Skin epidermis (tissue), 12 donors: ENCODE measurements at regions not wholly inside any gene's neighbourhood (a gene's known extent, or its start where the extent isn't known, plus 50 kb on each side); places are given as distances from the start of the nearest gene placed in this dataset.
"Not testable (repeated sequence)": the region's sequence is repeated elsewhere in the genome, so short reads cannot be mapped to it uniquely, and the experiment has no call there.

Source experiments
- H3K27ac ChIP-seq, 21 experiments: fragments of 200-600 bp; sonication (generic) in 11 of 21; one replicate each; pipeline ENCODE4 v1.5.0; 2020; ENCODE audit warnings: mild to moderate bottlenecking in 3 of 21, inconsistent platforms in 2 of 21, moderate library complexity in 2 of 21
- H3K4me3 ChIP-seq, 7 experiments: fragments of 200-600 bp; sonication (generic) in 2 of 7; one replicate each; pipeline ENCODE4 v1.5.0; 2020; ENCODE audit warnings: inconsistent platforms in 2 of 7, mild to moderate bottlenecking in 2 of 7, moderate library complexity in 1 of 7

DNA sequence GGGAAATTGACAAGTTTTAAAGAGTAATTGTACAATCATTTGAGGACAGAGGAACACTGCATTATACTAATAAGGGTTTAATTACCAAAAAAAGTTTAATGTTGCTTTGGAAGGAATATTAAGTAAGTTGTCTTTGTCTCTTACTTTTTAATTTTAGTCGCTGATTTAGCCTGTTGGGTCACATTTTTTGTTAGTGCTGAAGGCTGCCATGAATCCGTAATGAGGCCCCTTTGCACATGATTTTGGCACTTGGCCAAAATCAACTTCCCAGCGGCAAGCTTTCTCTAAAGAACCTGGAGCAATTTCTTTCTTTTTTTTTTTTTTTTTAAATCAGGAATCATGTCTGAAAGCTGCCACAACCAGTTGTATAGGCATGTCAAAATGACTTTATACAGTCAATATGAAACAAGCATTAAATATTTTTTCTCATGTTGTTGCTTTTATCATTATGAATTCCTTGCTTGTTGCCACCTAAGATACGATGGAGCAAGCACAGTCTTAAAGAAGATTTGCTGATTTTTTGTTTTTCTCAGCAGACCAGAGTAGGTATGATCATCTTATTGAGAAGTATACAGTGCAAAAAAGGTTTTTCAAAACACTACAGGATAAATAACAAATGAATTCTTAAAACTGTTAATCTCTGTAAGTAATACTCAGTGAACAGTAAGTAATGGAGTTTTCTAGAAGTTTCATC, 690.4 kb downstream of the USP25 start:
- H3K4me3 ChIP-seq = peak overlapping the region; percentile 5 to 35 (median 16)
- peak overlapping the region in 20 of 21 experiments; percentile 6 to 82 (median 60) for H3K27ac ChIP-seq

- peak overlapping the region; percentile 3 to 35 (median 15) for H3K4me3 ChIP-seq
- H3K27ac ChIP-seq = peak overlapping the region in 15 of 21 experiments; percentile 12 to 82 (median 61)
Measured at GRCh38 chr21:16421007-16421406, 691.2 kb downstream of the USP25 start.

DNA sequence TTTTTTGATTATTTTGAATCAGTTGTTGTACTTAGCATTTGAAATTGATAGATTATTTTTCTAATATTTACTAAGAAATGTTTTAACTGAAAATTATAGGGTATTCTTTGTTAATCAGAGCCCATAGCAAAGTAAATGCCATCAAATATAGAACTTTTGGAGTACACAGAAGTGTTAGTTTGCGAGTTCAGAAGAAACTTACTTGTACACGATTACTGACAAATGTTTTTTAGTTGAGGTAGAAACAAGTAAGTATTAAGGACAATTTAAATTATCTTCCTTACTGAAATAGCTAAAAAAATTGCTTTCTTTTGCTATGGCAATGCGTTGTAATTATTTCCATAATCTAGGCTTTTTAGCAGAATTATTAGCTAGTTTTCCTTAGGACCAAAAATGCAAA, 692.2 kb downstream of the USP25 start:
- peak overlapping the region in 3 of 7 experiments; percentile 3 to 35 (median 31) for H3K4me3 ChIP-seq
- H3K27ac ChIP-seq = peak overlapping the region in 17 of 21 experiments; percentile 17 to 82 (median 59)

DNA sequence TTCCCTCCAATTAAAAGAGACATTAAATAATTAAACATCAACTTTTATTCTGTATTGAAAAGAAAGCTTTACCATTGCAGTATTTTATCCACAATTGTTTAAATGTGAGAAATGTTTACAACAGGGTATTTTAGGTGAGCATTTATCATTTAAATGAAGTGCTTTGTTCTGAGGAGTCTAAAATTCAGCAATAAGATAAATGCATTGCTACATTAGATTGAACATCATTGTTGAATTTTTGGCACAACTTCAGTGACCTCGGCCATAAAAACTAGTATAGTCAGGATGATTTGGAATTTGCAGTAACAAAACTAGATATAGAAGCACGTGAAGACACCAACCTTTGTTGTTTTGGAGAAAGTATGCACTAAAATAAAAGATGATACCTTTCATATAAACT, 692.9 kb downstream of the USP25 start:
- Histone ChIP-seq H3K4me3 (peak overlapping the region in 2 of 7 experiments; percentile 31 to 35), H3K27ac (peak overlapping the region in 17 of 21 experiments; percentile 21 to 82 (median 61))

DNA sequence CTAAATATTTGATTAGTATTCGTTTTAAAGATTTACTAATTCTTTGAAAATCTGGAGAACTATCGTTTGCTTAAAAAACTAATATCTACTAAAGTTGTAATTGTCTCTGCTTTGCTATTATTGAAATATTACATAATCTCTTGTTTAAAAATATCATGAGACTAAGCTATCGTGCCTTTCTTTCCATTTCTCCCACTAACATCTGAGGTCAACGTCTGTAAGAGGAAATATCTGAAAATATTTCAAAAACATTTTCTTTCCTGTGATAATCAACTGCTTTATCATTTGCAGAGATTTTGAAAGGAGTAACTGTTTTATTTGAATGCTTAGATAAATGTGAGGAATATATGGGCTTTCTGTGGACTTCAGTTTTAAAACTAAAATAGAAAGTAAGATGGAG, 694.1 kb downstream of the USP25 start:
- Histone ChIP-seq H3K27ac (peak overlapping the region in 18 of 21 experiments; percentile 2 to 82 (median 61)), H3K4me3 (peak overlapping the region in 4 of 7 experiments; percentile 0 to 28 (median 4))

DNA sequence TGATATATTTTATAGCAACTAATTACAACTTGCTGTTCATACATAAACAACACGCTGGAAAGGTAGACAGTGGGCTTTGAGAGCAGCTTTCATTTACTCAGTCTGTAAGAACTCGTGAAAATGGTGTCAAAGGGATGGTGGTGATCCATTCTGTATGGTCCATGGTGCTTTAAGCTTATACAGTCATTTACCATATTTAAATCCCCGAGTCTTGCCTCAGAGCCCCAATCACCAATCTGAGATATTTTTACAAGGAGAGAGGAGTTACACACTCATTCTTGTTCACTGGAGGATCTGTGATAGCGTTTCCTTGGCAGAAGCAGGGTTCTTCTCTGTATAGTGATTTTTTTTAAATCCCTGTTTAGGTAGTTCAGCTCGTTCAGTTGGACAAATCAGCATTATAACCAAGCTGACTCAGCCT, 694.6 kb downstream of the USP25 start:
- Histone ChIP-seq H3K4me3 (peak overlapping the region in 4 of 7 experiments; percentile 0 to 28 (median 4)), H3K27ac (peak overlapping the region in 18 of 21 experiments; percentile 2 to 82 (median 61))

DNA sequence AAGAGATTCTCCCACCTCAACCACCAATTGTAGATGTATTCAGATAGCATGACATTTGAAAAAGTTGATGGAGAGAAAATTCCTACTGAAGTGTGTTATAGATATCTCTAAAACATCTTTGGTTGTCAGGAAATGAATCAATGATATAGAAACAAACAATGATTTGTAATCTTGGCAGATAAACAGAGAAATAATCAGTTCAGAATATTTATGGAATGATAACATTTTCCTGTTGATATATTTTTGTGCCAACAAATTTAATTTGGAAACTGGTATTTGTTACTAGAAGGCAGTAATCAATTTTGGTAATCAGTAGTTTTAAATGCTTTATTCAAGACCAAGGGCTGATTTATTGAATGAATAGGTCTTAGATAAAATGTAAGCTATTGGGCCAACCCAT, 695.6 kb downstream of the USP25 start:
- Histone ChIP-seq H3K27ac (peak overlapping the region in 6 of 21 experiments; percentile 2 to 73 (median 56)), H3K4me3 (no peak overlapping the region)

GRCh38 chr21:16426936-16427335, 697.2 kb downstream of the USP25 start:
- Histone ChIP-seq H3K4me3 (no peak overlapping the region), H3K27ac (peak overlapping the region in 1 of 21 experiments; percentile 8)

GRCh38 chr21:16427587-16428087, 697.9 kb downstream of the USP25 start:
- Histone ChIP-seq H3K4me3 (no peak overlapping the region), H3K27ac (peak overlapping the region in 1 of 21 experiments; percentile 8)

GRCh38 chr21:16437586-16437985, 707.8 kb downstream of the USP25 start:
- H3K4me3 ChIP-seq = no peak overlapping the region
- no peak overlapping the region for H3K27ac ChIP-seq

GRCh38 chr21:16438761-16439160, 709.0 kb downstream of the USP25 start:
- no peak overlapping the region for H3K4me3 ChIP-seq

DNA sequence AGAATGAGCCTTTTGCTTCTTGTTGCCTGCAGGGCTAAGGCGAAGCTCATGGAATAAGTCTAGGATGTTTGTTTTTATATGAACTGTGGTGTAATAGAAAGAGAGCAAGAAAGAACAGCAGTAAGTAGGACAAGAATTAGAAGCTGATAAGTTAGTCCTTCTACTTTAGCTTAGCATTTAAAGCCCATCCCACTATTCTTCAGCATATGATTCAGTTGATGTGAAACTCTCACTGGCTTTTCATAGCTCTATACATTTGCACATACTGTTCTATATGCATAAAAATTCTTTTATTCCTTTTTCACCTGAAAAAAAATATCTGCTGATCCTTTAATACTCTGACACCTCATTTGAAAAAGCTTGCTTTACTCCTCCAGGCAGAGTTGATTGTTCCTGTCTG, 712.0 kb downstream of the USP25 start:
- Histone ChIP-seq H3K27ac (no peak overlapping the region), H3K4me3 (no peak overlapping the region)

More at GRCh38 chr21:16438761-16439160, 709.0 kb downstream of the USP25 start:
- H3K27ac ChIP-seq = no peak overlapping the region

DNA sequence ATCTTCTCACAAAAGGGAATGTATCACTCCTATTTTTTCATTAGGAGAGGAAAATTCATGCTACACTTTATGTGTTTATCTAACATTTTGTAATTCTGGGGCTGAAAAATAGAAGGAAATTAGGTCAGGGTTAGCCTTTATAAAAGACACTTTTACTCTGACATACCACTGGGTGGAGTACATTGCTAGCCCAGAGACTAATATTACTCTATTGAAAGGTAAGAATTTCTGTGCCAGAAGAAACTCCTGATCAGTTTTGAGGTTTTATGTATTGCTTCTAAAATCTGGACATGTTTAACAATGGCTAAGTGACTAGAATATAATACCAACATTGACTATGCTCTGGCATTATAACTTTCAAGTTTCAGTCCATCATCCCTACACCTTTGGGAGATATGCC, 724.6 kb downstream of the USP25 start:
- H3K27ac ChIP-seq = no peak overlapping the region

DNA sequence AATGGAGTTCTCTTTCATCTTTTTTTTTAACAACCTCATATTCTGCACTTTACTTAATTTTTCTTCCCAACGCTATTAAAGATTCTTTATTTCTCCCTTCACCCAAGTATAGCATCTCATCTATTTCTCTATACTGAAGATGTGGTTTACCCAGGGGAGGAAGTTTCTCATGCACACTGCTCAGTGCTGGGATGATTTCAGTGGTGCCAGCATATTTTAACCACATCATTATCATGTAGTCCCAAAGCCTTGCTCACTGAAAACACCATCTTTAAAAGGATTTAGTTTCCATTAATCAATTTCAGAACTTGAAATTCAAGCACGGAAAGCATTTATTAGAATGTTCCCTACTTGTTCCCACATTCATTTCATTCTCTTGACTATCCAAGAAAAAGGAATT, 725.7 kb downstream of the USP25 start:
- Histone ChIP-seq H3K4me3 (no peak overlapping the region), H3K27ac (no peak overlapping the region)

More for the DNA sequence above, 724.6 kb downstream of the USP25 start:
- no peak overlapping the region for H3K4me3 ChIP-seq

GRCh38 chr21:16455978-16456377, 726.2 kb downstream of the USP25 start:
- H3K4me3 ChIP-seq = no peak overlapping the region
- H3K27ac ChIP-seq = no peak overlapping the region

DNA sequence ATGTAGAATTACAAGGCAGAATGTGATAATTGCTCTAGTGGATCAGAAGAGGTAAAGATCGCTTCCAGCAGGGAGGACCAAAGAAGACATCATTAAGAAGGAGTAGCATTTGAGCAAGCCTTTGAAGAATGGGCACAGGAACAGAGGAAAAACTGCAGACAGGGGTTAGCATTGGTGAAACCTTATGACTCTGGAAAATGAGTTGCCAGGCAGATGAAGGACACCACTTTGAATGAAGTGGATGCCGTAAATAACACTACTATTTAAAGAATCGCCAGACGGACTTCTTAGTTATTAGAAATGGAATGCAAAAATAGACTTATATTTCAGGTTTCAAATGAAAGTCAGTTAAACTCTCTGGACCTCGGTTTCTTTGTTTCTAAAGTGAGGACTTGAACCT, 727.7 kb downstream of the USP25 start:
- Histone ChIP-seq H3K4me3 (no peak overlapping the region), H3K27ac (no peak overlapping the region)

GRCh38 chr21:16460936-16461335, 731.2 kb downstream of the USP25 start:
- Histone ChIP-seq H3K27ac (no peak overlapping the region), H3K4me3 (no peak overlapping the region)

GRCh38 chr21:16464211-16464889, 734.6 kb downstream of the USP25 start:
- H3K27ac ChIP-seq, H3K4me3 ChIP-seq: not testable (repeated sequence)

GRCh38 chr21:16468184-16468583, 738.4 kb downstream of the USP25 start:
- no peak overlapping the region for H3K4me3 ChIP-seq
- H3K27ac ChIP-seq = no peak overlapping the region

- no peak overlapping the region for H3K4me3 ChIP-seq
- no peak overlapping the region for H3K27ac ChIP-seq
Measured at GRCh38 chr21:16473988-16474387, 744.2 kb downstream of the USP25 start.
